Breast epithelium (tissue), 4 donors: ENCODE measurements at regions not wholly inside any gene's neighbourhood (a gene's known extent, or its start where the extent isn't known, plus 50 kb on each side); places are given as distances from the start of the nearest gene placed in this dataset.
"Not testable (repeated sequence)": the region's sequence is repeated elsewhere in the genome, so short reads cannot be mapped to it uniquely, and the experiment has no call there.

Source experiments
- DNase-seq, 2 donors: peaks; one replicate each; pipeline ENCODE4 v3.0.0-alpha.2; 2019; ENCODE audit warnings: low spot score in 2 of 2
- H3K27ac ChIP-seq, 2 donors: fragments of 200-600 bp; sonication (generic) in 1 of 2; one replicate each; pipeline ENCODE4 v1.5.1; 2016 to 2019; ENCODE audit warnings: mild to moderate bottlenecking in 1 of 2
- H3K27me3 ChIP-seq, 2 donors: fragments of 200-600 bp; sonication (generic) in 1 of 2; one replicate each; pipeline versions ENCODE4 v1.5.1 to v1.6.0; 2017 to 2019; ENCODE audit warnings: control low read depth in 1 of 2, mild to moderate bottlenecking in 1 of 2
- H3K36me3 ChIP-seq: fragments of 200-600 bp; one replicate; pipeline ENCODE4 v1.5.1; 2019
- H3K4me1 ChIP-seq, 2 donors: fragments of 200-600 bp; sonication (generic); one replicate each; pipeline ENCODE4 v1.5.1; 2016 to 2019; ENCODE audit warnings: control low read depth in 1 of 2
- H3K4me3 ChIP-seq, 3 donors: fragments of 200-600 bp; sonication (generic); 1 replicate in 2 of 3; 2 replicates in 1 of 3; pipeline ENCODE4 v1.5.1; 2016 to 2019; ENCODE audit warnings: mild to moderate bottlenecking in 3 of 3, moderate library complexity in 2 of 3
- H3K9me3 ChIP-seq, 2 donors: fragments of 200-600 bp; sonication (generic) in 1 of 2; one replicate each; pipeline ENCODE4 v1.5.1; 2016 to 2019; ENCODE audit warnings: control low read depth in 1 of 2
- POLR2A ChIP-seq: fragments of 450-650 bp; IDR thresholded peaks from one replicate; pipeline ENCODE4 v1.6.1; 2016; ENCODE audit warnings: antibody characterized with exemption, mild to moderate bottlenecking, moderate library complexity
- POLR2AphosphoS5 ChIP-seq, 3 donors: sonication (generic); formaldehyde crosslinking; IDR thresholded peaks; one replicate each; pipeline ENCODE4 v1.6.1; 2017; ENCODE audit warnings: antibody characterized with exemption in 3 of 3
- intact Hi-C: fragments of 100-400 bp; cut with DNase I; formaldehyde crosslinking; loops from one replicate; pipeline ENCODE4 v1.15.1; 2023; ENCODE audit warnings: low total_unique reads
- TF ChIP-seq, protein P1 (sequence below), 3 donors: fragments of 450-650 bp; IDR thresholded peaks; one replicate each; pipeline ENCODE4 v1.5.1; 2016 to 2017; ENCODE audit warnings: antibody characterized with exemption in 3 of 3, mild to moderate bottlenecking in 3 of 3, moderate library complexity in 3 of 3

GRCh38 chr20:29318871-29319461, 1938.5 kb upstream of the DEFB115 start:
- Histone ChIP-seq H3K36me3 (no peaks in the 10 kb centered on the region), H3K4me1 (no peaks in the 10 kb centered on the region), H3K27me3 (no peaks in the 10 kb centered on the region), H3K4me3 (no peak overlapping the region), H3K9me3 (peaks cover 16 to 22% of the 10 kb centered on the region in 2 donors), H3K27ac (no peak overlapping the region)
- intact Hi-C loops: no loop called here
- DNase-seq: no peak
- no peak for TF ChIP-seq POLR2A
- TF ChIP-seq, protein P1, sequence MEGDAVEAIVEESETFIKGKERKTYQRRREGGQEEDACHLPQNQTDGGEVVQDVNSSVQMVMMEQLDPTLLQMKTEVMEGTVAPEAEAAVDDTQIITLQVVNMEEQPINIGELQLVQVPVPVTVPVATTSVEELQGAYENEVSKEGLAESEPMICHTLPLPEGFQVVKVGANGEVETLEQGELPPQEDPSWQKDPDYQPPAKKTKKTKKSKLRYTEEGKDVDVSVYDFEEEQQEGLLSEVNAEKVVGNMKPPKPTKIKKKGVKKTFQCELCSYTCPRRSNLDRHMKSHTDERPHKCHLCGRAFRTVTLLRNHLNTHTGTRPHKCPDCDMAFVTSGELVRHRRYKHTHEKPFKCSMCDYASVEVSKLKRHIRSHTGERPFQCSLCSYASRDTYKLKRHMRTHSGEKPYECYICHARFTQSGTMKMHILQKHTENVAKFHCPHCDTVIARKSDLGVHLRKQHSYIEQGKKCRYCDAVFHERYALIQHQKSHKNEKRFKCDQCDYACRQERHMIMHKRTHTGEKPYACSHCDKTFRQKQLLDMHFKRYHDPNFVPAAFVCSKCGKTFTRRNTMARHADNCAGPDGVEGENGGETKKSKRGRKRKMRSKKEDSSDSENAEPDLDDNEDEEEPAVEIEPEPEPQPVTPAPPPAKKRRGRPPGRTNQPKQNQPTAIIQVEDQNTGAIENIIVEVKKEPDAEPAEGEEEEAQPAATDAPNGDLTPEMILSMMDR (IDR thresholded peaks at IDR 0.05): no peak
- TF ChIP-seq POLR2AphosphoS5 (IDR thresholded peaks at IDR 0.05): no peak

- H3K36me3 ChIP-seq: no peaks in the 10 kb centered on the region
- no peak for DNase-seq
- peaks cover 16 to 28% of the 10 kb centered on the region in 2 donors for H3K9me3 ChIP-seq
- H3K27ac ChIP-seq: no peak overlapping the region
- no peak overlapping the region for H3K4me3 ChIP-seq
- no peak for TF ChIP-seq POLR2A
- no peak for TF ChIP-seq POLR2AphosphoS5 (IDR thresholded peaks at IDR 0.05)
- TF ChIP-seq, protein P1 (IDR thresholded peaks at IDR 0.05): no peak
- intact Hi-C loops: no loop called here
- no peaks in the 10 kb centered on the region for H3K4me1 ChIP-seq
- no peaks in the 10 kb centered on the region for H3K27me3 ChIP-seq
Measured at GRCh38 chr20:29319725-29320124, 1937.7 kb upstream of the DEFB115 start.

DNA sequence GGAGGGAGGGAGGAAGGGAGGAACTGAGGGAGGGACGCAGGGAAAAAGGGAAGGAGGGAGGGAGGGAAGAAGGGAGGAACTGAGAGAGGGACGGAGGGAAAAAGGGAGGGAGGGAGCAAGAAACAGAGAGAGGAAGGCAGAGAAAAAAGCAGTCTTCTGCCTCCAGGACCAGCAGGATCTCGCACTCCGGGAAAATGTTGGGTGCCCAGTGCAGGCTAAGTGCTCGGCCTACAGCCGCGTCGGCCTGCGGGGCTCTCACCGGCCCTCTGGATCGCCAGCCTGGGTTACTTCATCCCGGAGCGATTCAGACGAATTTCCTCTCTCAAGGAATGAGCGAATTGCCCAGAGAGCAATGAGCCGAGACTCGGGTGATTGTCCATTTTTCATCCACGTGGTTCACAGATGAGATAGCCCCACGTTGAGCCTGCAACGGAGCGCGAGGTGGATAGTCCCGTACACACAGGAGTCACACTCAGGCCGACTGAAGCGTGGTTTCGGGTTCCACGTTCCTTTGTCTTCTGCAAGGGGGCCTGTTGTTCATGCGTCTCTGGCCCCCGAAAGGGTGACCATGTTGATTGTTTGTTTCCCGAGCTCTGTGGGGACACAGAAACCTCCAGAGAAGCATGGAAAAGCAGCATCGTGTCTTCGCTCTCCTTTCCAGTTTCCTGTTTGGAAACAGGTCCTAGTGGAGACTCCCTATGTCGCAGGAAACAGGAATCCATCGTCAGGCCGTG, 1937.1 kb upstream of the DEFB115 start:
- DNase-seq, H3K4me1 ChIP-seq, H3K4me3 ChIP-seq, H3K36me3 ChIP-seq, H3K27ac ChIP-seq, intact Hi-C loops, H3K27me3 ChIP-seq: not testable (repeated sequence)
- H3K9me3 ChIP-seq: peaks cover 20 to 28% of the 10 kb centered on the region in 2 donors

DNA sequence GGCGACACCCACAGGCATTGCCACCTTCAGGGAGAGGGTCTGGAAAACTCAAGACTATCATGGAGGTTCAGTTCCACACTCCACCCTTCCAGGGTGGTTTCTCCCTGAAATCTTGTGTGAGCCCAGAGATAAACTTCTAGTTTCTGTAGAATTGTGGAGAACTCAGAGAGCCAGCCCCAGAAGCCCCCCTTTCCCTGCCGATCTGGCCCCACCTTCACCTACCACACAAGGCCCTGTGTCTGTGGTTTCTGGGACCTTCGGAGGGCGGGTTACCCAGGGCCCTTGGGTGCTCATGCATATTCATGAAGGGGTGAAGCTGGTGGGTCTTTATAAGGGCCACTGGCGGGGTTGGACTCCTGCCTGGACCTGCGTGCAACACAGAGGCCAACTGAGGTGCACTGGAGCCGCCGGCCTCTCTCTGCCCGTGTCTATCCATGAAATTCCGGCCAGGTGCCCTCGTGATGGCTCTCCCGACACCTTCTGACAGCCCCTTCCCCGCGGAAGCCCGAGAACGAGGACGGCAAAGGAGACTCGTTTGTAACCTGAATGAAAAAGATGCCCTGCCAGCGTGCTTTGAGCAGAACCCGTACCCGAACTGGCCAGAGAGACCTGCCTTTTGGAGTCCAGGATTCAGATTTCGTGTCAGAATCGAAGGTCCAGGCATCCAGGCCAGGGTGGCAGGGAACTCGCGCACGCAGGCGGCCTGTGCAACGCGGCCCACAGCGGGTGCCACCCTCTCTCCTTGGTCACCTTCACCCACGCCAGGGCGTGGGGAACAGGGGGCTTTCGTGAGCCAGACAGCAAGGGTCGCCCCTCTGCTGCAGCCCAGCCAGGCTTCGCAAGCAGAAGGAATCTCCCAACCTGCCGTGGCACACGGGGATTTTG, 1933.6 kb upstream of the DEFB115 start:
- intact Hi-C loops, H3K36me3 ChIP-seq, DNase-seq, H3K27ac ChIP-seq, H3K4me3 ChIP-seq, H3K4me1 ChIP-seq, H3K27me3 ChIP-seq: not testable (repeated sequence)
- peaks cover 26 to 27% of the 10 kb centered on the region in 2 donors for H3K9me3 ChIP-seq

- H3K4me3 ChIP-seq, H3K27ac ChIP-seq, intact Hi-C loops, DNase-seq, H3K27me3 ChIP-seq, H3K4me1 ChIP-seq, H3K36me3 ChIP-seq: not testable (repeated sequence)
- H3K9me3 ChIP-seq: peaks cover 18 to 20% of the 10 kb centered on the region in 2 donors
Measured at GRCh38 chr20:29324516-29325303, 1932.8 kb upstream of the DEFB115 start.

GRCh38 chr20:29325304-29325640, 1932.2 kb upstream of the DEFB115 start:
- Histone ChIP-seq H3K27me3 (no peaks in the 10 kb centered on the region), H3K36me3 (no peaks in the 10 kb centered on the region), H3K9me3 (peaks cover 16 to 18% of the 10 kb centered on the region in 2 donors), H3K4me3 (no peak overlapping the region), H3K4me1 (no peaks in the 10 kb centered on the region), H3K27ac (no peak overlapping the region)
- TF ChIP-seq, protein P1 (IDR thresholded peaks at IDR 0.05): no peak
- TF ChIP-seq POLR2AphosphoS5 (IDR thresholded peaks at IDR 0.05): no peak
- TF ChIP-seq POLR2A: no peak
- intact Hi-C loops: no loop called here
- DNase-seq: no peak

GRCh38 chr20:29325781-29326180, 1931.7 kb upstream of the DEFB115 start:
- H3K27me3 ChIP-seq, intact Hi-C loops: not testable (repeated sequence)

More at GRCh38 chr20:29325781-29326180, 1931.7 kb upstream of the DEFB115 start:
- H3K36me3 ChIP-seq, H3K4me3 ChIP-seq, H3K4me1 ChIP-seq, DNase-seq, H3K27ac ChIP-seq: not testable (repeated sequence)
- peaks cover 21 to 23% of the 10 kb centered on the region in 2 donors for H3K9me3 ChIP-seq
